Fibroblast of skin of back (primary cell): ENCODE measurements at regions not wholly inside any gene's neighbourhood (a gene's known extent, or its start where the extent isn't known, plus 50 kb on each side); places are given as distances from the start of the nearest gene placed in this dataset.
"Not testable (repeated sequence)": the region's sequence is repeated elsewhere in the genome, so short reads cannot be mapped to it uniquely, and the experiment has no call there.

Experiments
- DNase-seq: peaks from one replicate; pipeline ENCODE4 v3.0.0-alpha.2; 2013

DNA sequence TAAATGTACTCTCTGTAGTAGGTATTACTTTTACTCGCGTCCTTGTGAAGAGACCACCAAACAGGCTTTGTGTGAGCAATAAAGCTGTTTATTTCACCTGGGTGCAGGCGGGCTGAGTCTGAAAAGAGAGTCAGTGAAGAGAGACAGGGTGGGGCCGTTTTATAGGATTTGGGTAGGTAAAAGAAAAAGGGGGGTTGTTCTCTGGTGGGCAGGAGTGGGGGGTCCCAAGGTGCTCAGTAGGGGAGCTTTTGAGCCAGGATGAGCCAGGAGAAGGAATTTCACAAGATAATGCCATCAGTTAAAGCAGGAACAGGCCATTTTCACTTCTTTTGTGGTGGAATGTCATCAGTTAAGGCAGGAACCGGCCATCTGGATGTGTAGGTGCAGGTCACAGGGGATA, 918.7 kb upstream of the CRIM1 start:
- not testable (repeated sequence) for DNase-seq

DNA sequence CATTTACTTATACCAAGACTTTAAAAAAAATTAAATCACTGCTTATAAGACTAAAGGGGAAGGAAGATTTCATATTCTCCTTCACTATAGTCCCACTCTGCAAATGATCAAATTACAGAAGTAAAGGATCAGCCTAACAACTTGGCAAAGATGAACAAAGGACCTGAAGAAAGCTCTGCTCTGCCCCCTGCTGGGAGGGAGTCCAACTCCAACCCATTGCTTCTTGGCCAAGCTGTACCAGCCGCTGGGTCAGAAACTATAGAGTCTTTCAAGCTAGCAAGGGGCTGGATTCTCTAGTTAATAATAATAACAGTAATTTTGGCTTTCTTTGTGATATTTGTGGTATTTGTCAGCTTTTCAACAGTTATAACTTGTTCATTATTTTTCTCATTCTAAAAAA, 927.0 kb upstream of the CRIM1 start:
- DNase-seq = peak; percentile 14

- DNase-seq = no peak
These were observed 934.1 kb upstream of the CRIM1 start for GRCh38 chr2:35421485-35421884.

DNA sequence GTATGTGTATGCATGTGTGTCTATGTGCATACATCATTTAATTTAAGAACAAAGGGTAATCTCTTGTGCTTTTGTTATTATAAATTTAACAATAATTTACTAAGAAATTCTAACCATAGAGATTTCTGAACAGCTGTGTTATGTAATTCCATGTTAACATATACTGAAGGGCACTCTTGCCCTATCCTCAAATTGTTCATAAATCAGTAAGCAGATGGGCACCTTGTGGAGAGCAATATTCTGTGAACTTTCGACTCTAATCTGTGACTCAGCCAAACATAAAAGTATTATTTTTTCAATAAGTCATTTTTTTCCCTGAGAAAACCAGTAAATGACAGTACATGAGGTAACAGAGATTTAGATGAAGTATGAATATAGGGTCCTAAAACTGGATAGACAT, 938.3 kb upstream of the CRIM1 start:
- DNase-seq = no peak

DNA sequence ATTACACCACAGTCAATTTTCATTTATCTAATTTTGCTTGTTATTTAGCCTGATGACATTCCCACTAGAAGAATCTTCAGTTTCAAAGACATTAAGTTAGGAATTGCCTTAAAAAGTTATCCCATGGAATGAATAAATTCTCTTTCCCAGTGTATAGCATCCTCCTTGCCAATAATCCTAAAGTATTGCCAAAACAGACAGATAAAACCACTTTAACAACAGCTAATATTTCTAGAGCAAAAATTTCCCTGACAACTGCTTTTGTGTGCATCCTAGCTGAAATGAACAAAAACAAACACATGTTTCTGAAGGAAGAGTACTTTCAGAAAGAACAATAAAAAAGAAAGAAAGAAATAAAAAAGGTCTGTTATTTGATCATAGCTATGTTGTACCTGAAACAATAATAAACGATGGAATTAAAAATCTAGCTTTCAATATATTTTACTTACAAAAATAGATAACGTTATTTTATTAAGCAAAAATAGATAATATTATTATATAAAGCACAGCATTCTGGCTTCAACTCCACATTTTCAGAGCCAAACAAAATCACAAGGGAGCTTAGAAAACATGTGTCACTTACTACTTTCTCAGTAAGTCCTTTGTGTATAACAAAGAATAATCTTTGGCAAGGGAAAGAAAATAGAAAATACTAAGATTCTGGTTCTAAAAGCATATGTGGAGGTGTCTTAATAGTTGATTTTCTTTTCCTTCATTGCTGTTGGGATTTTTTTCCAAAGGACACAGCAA, 939.0 kb upstream of the CRIM1 start:
- DNase-seq = no peak

DNA sequence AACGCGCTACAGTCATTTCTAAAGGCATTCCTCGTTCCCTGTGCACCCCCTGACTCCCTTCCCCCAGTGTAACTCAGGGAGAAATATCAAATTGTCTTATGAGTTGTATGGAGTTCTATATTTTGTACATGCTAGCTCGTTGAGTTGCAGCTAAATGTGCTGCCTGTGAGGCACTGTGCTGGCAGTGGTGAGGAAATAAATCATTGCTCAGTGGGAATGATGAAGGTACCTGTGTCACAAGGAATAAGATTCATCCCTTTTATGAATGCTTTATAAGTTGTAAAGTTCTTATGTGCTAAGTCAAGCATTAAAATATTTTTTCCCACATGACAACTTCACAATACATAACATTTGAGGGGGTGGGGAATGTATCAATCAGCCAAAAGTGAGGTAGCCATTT, 939.6 kb upstream of the CRIM1 start:
- no peak for DNase-seq

GRCh38 chr2:35415282-35415681, 940.3 kb upstream of the CRIM1 start:
- DNase-seq = no peak

GRCh38 chr2:35410431-35411061, 945.0 kb upstream of the CRIM1 start:
- DNase-seq = peak; percentile 57

GRCh38 chr2:35409762-35410161, 945.8 kb upstream of the CRIM1 start:
- DNase-seq = no peak

GRCh38 chr2:35408320-35408719, 947.3 kb upstream of the CRIM1 start:
- DNase-seq = no peak

GRCh38 chr2:35391736-35392442, 963.7 kb upstream of the CRIM1 start:
- DNase-seq = no peak

DNA sequence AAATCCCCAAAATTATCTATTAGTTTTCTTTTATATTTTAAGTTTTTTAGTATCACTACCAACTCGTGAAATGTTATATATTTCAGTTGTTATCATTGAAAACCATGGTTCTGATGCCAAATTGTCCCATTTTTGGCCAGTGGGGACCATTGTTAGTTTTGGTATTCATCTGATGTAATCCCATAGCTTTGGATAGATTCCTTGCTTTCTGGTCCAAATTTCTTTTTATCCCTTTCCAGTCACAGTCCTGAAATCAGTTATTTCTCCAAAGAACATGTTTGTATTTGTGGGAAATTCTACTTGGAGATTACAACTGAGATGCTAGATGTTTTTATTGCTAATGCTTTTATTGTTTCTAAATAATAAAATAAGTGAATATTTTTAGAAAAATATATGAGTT, 976.8 kb upstream of the CRIM1 start:
- DNase-seq = no peak

- DNase-seq = no peak
These were observed 980.7 kb upstream of the CRIM1 start for GRCh38 chr2:35374845-35375244.

DNA sequence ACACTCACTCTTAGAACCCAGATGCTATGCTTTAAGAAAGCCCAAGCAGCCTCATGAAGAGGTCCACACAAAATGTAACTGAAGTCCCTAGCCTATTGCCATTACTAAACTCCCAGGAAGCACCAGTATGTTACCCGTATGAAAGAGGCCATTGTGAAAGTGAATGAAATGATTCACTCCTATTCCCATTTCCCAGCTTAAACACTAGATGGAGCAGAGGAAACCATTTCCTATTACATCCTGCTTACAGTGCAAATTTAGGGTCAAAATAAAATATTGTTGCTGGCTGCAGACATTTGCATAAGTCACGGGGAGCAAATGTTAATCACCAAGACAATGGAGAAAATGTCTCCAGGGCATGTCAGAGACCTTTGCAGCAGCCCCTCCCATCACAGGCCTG, 989.7 kb upstream of the CRIM1 start:
- peak; percentile 1 for DNase-seq

DNA sequence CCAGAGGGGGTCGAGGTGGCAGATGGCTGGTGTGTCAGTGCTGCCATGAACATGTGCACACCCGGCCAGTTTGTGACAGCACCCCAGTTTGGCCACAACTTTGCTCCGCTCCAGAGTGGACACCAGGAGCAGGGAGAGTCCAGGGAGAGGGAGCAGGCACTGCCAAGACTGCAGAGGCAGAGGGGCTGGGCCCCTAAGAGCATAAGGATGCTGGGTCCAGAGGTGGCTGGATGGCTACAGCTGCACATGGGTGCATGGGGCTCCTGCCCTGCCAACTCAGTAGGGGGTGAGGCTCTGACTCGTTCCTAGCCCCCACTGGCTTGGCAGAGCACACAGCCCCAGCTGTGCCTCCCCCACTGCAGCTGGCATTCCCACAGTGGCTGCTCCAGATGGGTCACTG, 999.2 kb upstream of the CRIM1 start:
- no peak for DNase-seq

DNA sequence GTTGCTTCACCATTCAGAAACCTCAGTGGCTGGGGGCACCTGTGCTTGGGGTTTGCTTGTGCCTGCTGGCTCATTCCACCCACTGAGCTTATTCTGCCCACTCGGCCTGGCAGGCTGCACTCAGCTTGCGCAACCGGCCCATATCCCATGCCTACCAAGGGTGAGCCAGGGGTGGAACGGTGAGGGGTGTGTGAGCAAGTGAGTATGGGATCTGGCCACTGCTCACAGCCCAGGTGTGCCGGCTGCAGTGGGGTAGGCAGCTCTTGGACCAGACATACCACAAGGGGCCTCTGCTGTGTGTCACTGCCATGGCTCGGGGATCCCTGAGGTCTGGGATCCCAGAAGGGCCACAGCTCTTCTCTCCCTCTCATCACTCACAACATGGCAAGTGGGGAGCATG, 1000.5 kb upstream of the CRIM1 start:
- no peak for DNase-seq

GRCh38 chr2:35347561-35347960, 1008.0 kb upstream of the CRIM1 start:
- DNase-seq = no peak

GRCh38 chr2:35343135-35343534, 1012.4 kb upstream of the CRIM1 start:
- no peak for DNase-seq

DNA sequence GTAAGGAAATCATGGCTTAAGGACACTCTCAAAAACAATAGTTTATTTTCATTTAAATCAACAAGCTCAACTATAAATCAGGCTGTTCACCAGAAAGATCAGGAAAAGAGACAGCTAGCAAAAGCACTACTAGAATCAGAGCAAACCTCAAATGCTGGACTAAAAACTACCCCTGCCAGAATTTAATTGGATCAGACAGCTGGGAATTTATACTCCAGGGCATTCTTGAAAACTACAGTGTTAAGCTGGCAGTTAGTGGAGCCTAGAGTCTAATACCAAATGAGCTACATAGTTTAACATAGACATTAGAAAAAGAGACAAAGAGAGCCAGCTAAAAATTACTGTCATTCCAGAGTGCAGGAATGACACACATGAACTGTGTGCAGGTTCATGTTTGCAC, 1016.4 kb upstream of the CRIM1 start:
- DNase-seq = no peak

- DNase-seq = no peak
These were observed 1017.7 kb upstream of the CRIM1 start for GRCh38 chr2:35337922-35338321.

- DNase-seq = no peak
These were observed 1041.5 kb upstream of the CRIM1 start for GRCh38 chr2:35314049-35314448.

GRCh38 chr2:35301369-35301768, 1054.2 kb upstream of the CRIM1 start:
- DNase-seq = no peak

DNA sequence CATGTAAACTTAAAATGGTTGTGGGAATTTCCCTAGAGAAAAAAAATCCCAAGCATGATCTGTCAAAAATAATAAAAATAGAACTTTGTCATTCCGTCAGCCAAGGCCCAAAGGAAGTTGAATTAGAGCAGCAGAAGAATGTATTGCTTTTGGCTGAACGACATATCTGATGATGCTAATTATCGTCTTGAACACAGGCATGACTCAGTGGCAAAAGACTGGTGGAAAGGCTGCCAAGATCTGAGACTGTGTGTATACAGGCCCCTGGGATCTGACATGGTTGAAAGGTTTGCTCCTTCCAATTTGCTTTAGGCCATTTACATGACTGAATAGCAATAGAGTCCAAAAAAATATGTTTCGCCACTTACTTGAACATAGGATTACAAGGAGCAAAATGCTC, 1057.1 kb upstream of the CRIM1 start:
- peak; percentile 87 for DNase-seq

DNA sequence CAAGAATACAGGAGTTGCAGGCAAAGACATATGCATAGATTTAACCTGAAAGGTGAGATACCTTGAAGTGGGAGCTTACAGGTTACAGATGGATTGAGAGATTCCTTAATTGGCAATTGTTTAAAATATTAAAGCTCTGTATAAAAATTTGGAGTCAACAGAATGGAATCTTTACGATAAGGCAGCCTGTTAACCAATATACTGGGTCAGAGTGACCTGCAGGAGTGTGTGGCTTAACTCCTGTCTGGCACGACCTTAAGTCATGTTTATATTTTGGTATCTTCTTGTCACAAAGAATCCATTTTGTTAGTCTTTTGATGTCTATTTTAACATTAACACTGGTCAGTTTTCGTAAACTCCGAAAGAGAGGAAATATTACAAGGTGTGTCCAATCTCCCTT, 1058.2 kb upstream of the CRIM1 start:
- DNase-seq = no peak
